Chondrocyte (in vitro differentiated cells): ENCODE measurements at regions not wholly inside any gene's neighbourhood (a gene's known extent, or its start where the extent isn't known, plus 50 kb on each side); places are given as distances from the start of the nearest gene placed in this dataset.
"Not testable (repeated sequence)": the region's sequence is repeated elsewhere in the genome, so short reads cannot be mapped to it uniquely, and the experiment has no call there.

Experiments used
- DNase-seq: peaks from one replicate; pipeline ENCODE4 v3.0.0; 2021; ENCODE audit warnings: mixed read lengths, low spot score
- H3K27ac Mint-ChIP-seq: one replicate; pipeline ENCODE4 v1.8.0; 2021; ENCODE audit warnings: mild to moderate bottlenecking, moderate library complexity, mixed read lengths; ENCODE audit not compliant: unreplicated experiment
- H3K27me3 Mint-ChIP-seq: 2 replicates; pipeline ENCODE4 v1.8.0; 2021; ENCODE audit warnings: low read depth, mixed read lengths
- H3K36me3 Mint-ChIP-seq: 2 replicates; pipeline ENCODE4 v1.8.0; 2021; ENCODE audit warnings: low read depth, mixed read lengths
- H3K4me1 Mint-ChIP-seq: 2 replicates; pipeline ENCODE4 v1.8.0; 2021; ENCODE audit warnings: low read depth, mild to moderate bottlenecking, mixed read lengths
- H3K4me3 Mint-ChIP-seq: one replicate; pipeline ENCODE4 v1.8.0; 2021; ENCODE audit warnings: mild to moderate bottlenecking, moderate library complexity, mixed read lengths; ENCODE audit not compliant: unreplicated experiment
- H3K9me3 Mint-ChIP-seq: 2 replicates; pipeline ENCODE4 v1.8.0; 2021; ENCODE audit warnings: low read depth, mixed read lengths
- TF ChIP-seq, protein P1 (sequence below): fragments of 200-600 bp; sonication (generic); IDR thresholded peaks from 2 replicates; pipeline ENCODE4 v1.5.0; 2021; ENCODE audit warnings: antibody characterized with exemption, mild to moderate bottlenecking, moderate library complexity

DNA sequence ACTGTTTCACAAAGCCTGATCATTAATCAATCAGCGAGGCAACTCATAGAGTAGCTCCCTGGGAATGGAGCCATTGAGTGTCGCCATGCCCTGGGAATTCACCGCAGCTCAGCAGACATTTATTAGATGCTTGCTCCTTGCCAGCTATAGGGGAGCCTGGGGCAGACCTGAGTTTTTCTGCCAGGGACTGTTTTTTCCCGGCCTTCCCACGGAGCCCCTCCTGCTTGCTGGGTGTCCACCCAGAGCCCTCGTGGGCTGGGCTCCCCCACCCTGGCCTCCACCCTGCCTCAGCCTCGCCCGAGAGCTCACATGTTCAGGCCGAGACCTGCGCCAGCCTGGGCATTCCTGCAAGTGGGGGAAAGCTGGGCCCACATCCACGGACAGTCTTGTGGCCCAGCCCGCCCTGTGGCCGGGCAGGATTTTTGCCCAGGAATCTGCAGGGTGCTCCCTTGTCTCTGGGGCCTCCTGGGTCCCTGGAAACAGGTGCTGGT, 64.9 kb downstream of the SMIM38 start:
- no peaks in the 10 kb centered on the region for H3K4me1 Mint-ChIP-seq
- peaks cover 4% of the 10 kb centered on the region for H3K36me3 Mint-ChIP-seq
- H3K4me3 Mint-ChIP-seq, result no peak overlapping the region
- peaks cover 3% of the 10 kb centered on the region for H3K27me3 Mint-ChIP-seq
- no peak overlapping the region for H3K27ac Mint-ChIP-seq
- TF ChIP-seq, protein P1, sequence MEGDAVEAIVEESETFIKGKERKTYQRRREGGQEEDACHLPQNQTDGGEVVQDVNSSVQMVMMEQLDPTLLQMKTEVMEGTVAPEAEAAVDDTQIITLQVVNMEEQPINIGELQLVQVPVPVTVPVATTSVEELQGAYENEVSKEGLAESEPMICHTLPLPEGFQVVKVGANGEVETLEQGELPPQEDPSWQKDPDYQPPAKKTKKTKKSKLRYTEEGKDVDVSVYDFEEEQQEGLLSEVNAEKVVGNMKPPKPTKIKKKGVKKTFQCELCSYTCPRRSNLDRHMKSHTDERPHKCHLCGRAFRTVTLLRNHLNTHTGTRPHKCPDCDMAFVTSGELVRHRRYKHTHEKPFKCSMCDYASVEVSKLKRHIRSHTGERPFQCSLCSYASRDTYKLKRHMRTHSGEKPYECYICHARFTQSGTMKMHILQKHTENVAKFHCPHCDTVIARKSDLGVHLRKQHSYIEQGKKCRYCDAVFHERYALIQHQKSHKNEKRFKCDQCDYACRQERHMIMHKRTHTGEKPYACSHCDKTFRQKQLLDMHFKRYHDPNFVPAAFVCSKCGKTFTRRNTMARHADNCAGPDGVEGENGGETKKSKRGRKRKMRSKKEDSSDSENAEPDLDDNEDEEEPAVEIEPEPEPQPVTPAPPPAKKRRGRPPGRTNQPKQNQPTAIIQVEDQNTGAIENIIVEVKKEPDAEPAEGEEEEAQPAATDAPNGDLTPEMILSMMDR, result no peak
- peaks cover 11% of the 10 kb centered on the region for H3K9me3 Mint-ChIP-seq
- DNase-seq, result peak; percentile 59

DNA sequence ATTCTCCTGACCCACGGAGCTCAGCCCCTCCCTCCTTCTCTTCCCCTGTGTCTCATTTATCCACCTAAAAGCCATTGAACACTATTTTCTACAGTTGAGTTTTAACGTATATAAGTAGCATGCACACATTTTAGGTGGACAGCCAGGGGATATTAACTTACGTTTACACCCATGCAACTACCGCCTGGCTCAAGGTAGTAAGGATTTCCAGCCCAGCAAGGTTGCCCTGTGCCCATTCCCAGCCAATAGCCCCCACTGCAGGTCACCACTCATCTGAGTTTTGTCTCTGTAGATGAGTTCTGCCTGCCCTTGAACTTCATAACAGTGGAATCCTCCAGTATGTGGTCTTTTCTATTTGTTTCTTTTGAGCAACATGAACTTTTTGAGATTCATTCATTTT, 65.4 kb downstream of the SMIM38 start:
- Mint-ChIP-seq H3K36me3 (peaks cover 5% of the 10 kb centered on the region), H3K9me3 (peaks cover 16% of the 10 kb centered on the region), H3K4me1 (no peaks in the 10 kb centered on the region), H3K4me3 (no peak overlapping the region), H3K27ac (no peak overlapping the region), H3K27me3 (peaks cover 4% of the 10 kb centered on the region)
- TF ChIP-seq, protein P1, result no peak
- no peak for DNase-seq

DNA sequence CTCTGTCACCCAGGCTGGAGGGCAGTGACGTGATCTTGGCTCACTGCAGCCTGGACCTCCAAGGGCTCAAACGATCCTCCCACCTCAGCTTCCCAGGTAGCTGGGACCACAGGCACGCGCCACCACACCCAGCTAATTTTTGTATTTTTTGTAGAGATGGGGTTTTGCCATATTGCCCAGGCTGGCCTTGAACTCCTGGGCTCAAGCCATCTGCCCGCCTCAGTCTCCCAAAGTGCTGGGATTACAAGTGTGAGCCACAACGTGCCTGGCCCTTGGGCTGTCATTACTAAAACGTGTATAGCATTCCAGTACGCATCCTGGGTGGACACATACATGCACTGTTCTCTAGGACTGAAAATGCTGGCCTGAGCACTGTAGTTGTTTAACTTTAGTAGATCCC, 65.9 kb downstream of the SMIM38 start:
- peaks cover 21% of the 10 kb centered on the region for H3K9me3 Mint-ChIP-seq
- DNase-seq, H3K27ac Mint-ChIP-seq, H3K4me3 Mint-ChIP-seq, H3K27me3 Mint-ChIP-seq, H3K36me3 Mint-ChIP-seq, H3K4me1 Mint-ChIP-seq: not testable (repeated sequence)

DNA sequence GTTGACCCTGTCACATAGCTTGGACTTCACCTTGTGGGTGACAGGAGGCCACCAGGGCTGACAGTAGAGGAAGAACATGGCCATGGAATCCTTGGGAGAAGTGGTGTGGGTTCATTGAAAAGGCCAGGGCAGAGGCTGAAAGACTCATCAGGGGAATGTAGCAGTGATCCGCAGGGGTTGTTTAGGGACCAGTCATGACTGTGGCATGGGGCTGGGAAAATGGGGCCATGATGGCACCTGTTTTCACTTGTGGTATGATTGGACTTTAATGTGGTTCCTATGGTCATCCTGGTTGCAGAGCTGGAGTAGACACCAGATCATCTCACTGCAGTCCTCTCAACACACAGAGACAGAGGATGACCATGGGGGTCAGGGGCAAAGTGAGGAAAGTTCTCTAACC, 66.7 kb upstream of the MYEOV start:
- DNase-seq, result no peak
- H3K4me3 Mint-ChIP-seq, result no peak overlapping the region
- H3K9me3 Mint-ChIP-seq, result peaks cover 30% of the 10 kb centered on the region
- H3K4me1 Mint-ChIP-seq, result no peaks in the 10 kb centered on the region
- H3K27ac Mint-ChIP-seq, result no peak overlapping the region
- H3K27me3 Mint-ChIP-seq, result peaks cover 19% of the 10 kb centered on the region
- TF ChIP-seq, protein P1, result no peak
- peaks cover 13% of the 10 kb centered on the region for H3K36me3 Mint-ChIP-seq

DNA sequence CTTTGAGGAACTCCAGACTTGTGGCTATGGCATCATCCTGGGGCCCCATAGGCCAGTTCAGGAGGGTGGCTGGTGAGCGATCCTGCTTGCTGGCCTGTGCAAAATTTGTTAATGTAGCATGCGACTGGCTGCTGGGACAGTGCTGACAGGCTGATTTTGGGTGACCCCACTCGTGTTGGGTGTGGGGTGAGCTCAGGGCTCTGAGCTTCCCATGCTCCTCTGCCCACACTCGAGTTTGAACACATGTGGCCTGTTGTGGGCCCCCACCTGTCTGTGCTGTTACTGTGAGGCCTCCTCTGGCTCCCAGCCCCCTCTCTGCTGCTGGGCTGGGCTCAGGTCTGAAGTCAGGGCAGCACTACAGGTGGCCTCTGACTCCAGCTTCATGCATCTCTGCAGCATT, 64.4 kb upstream of the MYEOV start:
- H3K36me3 Mint-ChIP-seq, result peaks cover 13% of the 10 kb centered on the region
- H3K4me3 Mint-ChIP-seq, result no peak overlapping the region
- no peak overlapping the region for H3K27ac Mint-ChIP-seq
- DNase-seq, result no peak
- H3K4me1 Mint-ChIP-seq, result no peaks in the 10 kb centered on the region
- TF ChIP-seq, protein P1, result no peak
- peaks cover 21% of the 10 kb centered on the region for H3K27me3 Mint-ChIP-seq
- peaks cover 28% of the 10 kb centered on the region for H3K9me3 Mint-ChIP-seq

DNA sequence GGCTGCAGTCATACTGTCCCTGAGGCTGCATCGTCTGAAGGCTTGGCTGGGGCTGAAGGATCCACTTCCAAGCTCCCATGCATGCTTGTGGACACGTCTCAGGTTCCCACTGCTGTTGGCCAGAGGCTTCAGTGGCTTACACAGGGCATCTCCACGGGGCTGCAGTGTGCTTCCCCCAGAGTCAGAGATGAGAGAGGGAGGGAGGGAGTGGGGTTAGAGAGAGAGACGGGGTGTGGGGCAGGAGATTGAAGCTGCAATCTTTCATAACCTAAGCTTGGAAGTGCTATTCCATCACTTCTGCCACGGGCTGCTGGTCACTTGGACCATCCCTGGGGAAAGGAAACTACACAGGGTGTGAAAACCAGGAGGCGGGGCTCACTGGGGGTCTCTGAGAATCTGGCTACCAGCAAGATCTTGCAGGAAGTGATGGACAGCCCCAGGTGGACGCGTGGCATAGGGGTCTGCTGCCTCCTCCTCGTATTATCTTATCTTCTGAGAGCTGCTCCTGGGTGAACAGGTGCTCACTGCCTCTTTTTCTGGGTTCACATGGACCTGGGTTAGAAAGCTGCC, 63.0 kb upstream of the MYEOV start:
- Mint-ChIP-seq H3K27ac (no peak overlapping the region), H3K4me1 (no peaks in the 10 kb centered on the region), H3K9me3 (peaks cover 16% of the 10 kb centered on the region), H3K36me3 (peaks cover 9% of the 10 kb centered on the region), H3K27me3 (peaks cover 25% of the 10 kb centered on the region), H3K4me3 (no peak overlapping the region)
- TF ChIP-seq, protein P1, result no peak
- no peak for DNase-seq
